ENCODE measurements at regions not wholly inside any gene's neighbourhood (a gene's known extent, or its start where the extent isn't known, plus 50 kb on each side); places are given as distances from the start of the nearest gene placed in this dataset.
"Not testable (repeated sequence)": the region's sequence is repeated elsewhere in the genome, so short reads cannot be mapped to it uniquely, and the experiment has no call there.

GRCh38 chr9:106500171-106500570 is 362.8 kb upstream of the ZNF462 start:
- no peaks in the 10 kb centered on the region for H3K36me3 ChIP-seq (ENCODE audit: control insufficient read depth, insufficient read depth, low read length)
- H3K79me2 ChIP-seq: no peaks in the 10 kb centered on the region
- no peak overlapping the region for H3K27ac ChIP-seq
- H3K4me2 ChIP-seq (ENCODE audit: low read length): no peak overlapping the region
- no peak overlapping the region for H3K9ac ChIP-seq
- no peaks in the 10 kb centered on the region for H3K4me1 ChIP-seq
- no peak for TF ChIP-seq CTCF (IDR thresholded peaks at IDR 0.05)
- no peaks in the 10 kb centered on the region for H3K27me3 ChIP-seq (ENCODE audit: control insufficient read depth, insufficient read depth, low read length)
- H2AFZ ChIP-seq: no peak overlapping the region
- H3K9me3 ChIP-seq (ENCODE audit: control insufficient read depth, low read length): no peaks in the 10 kb centered on the region
- H3K4me3 ChIP-seq (ENCODE audit: low read depth, low read length): no peak overlapping the region

GRCh38 chr9:106501210-106501609 is 361.8 kb upstream of the ZNF462 start:
- not testable (repeated sequence) for H3K27me3 ChIP-seq (ENCODE audit: control insufficient read depth, insufficient read depth, low read length); H3K4me3 ChIP-seq (ENCODE audit: low read depth, low read length); H3K27ac ChIP-seq; H3K36me3 ChIP-seq (ENCODE audit: control insufficient read depth, insufficient read depth, low read length); H3K9me3 ChIP-seq (ENCODE audit: control insufficient read depth, low read length); H3K9ac ChIP-seq; H3K4me1 ChIP-seq; H3K4me2 ChIP-seq (ENCODE audit: low read length); H3K79me2 ChIP-seq; H2AFZ ChIP-seq

- Histone ChIP-seq H3K4me1 (no peaks in the 10 kb centered on the region), H3K36me3 (ENCODE audit: control insufficient read depth, insufficient read depth, low read length) (no peaks in the 10 kb centered on the region), H3K9me3 (ENCODE audit: control insufficient read depth, low read length) (no peaks in the 10 kb centered on the region), H3K79me2 (no peaks in the 10 kb centered on the region), H3K9ac (no peak overlapping the region), H3K4me2 (ENCODE audit: low read length) (no peak overlapping the region), H2AFZ (no peak overlapping the region), H3K27me3 (ENCODE audit: control insufficient read depth, insufficient read depth, low read length) (no peaks in the 10 kb centered on the region), H3K27ac (no peak overlapping the region), H3K4me3 (ENCODE audit: low read depth, low read length) (no peak overlapping the region)
- TF ChIP-seq CTCF (IDR thresholded peaks at IDR 0.05): no peak
These were observed 360.0 kb upstream of the ZNF462 start for GRCh38 chr9:106502930-106503329.

GRCh38 chr9:106503759-106504158 is 359.2 kb upstream of the ZNF462 start:
- Histone ChIP-seq H3K79me2 (no peaks in the 10 kb centered on the region), H3K9ac (no peak overlapping the region), H3K9me3 (ENCODE audit: control insufficient read depth, low read length) (no peaks in the 10 kb centered on the region), H3K4me3 (ENCODE audit: low read depth, low read length) (no peak overlapping the region), H3K27ac (no peak overlapping the region), H2AFZ (no peak overlapping the region), H3K4me2 (ENCODE audit: low read length) (no peak overlapping the region), H3K27me3 (ENCODE audit: control insufficient read depth, insufficient read depth, low read length) (no peaks in the 10 kb centered on the region), H3K36me3 (ENCODE audit: control insufficient read depth, insufficient read depth, low read length) (no peaks in the 10 kb centered on the region), H3K4me1 (no peaks in the 10 kb centered on the region)
- no peak for TF ChIP-seq CTCF (IDR thresholded peaks at IDR 0.05)

GRCh38 chr9:106526716-106527204 is 336.2 kb upstream of the ZNF462 start:
- H3K79me2 ChIP-seq: no peaks in the 10 kb centered on the region
- H3K4me3 ChIP-seq (ENCODE audit: low read depth, low read length): no peak overlapping the region
- H3K4me1 ChIP-seq: no peaks in the 10 kb centered on the region
- H3K4me2 ChIP-seq (ENCODE audit: low read length): no peak overlapping the region
- no peaks in the 10 kb centered on the region for H3K9me3 ChIP-seq (ENCODE audit: control insufficient read depth, low read length)
- TF ChIP-seq CTCF (IDR thresholded peaks at IDR 0.05): no peak
- no peak overlapping the region for H3K9ac ChIP-seq
- H3K27ac ChIP-seq: no peak overlapping the region
- H2AFZ ChIP-seq: no peak overlapping the region
- no peaks in the 10 kb centered on the region for H3K36me3 ChIP-seq (ENCODE audit: control insufficient read depth, insufficient read depth, low read length)
- no peaks in the 10 kb centered on the region for H3K27me3 ChIP-seq (ENCODE audit: control insufficient read depth, insufficient read depth, low read length)

All from parathyroid adenoma (tissue), 2 donors.